HCT116 (cell line): ENCODE measurements at regions not wholly inside any gene's neighbourhood (a gene's known extent, or its start where the extent isn't known, plus 50 kb on each side); places are given as distances from the start of the nearest gene placed in this dataset.

Source experiments
- ATAC-seq: fragments of 200-7000 bp; cut with Tn5 transposase; 2 replicates; pipeline ENCODE4 v1.9.1; 2020; ENCODE audit warnings: mild to moderate bottlenecking, moderate library complexity
- BruUV-seq: library from RNA; stranded (reverse); fragments of 400-500 nt; replicated peaks from 2 replicates; lab custom pipeline; 2021; lab: Mats Ljungman, UMichigan
- CTCF ChIA-PET: fragments of 300-600 bp; sonication (Branson Sonifier 250); formaldehyde crosslinking; loops from one replicate; lab custom pipeline; 2021; ENCODE audit warnings: antibody characterized with exemption; lab: Charles Lee
- POLR2A ChIA-PET: fragments of 300-600, 350-600 bp; sonication (Branson Sonifier 250); formaldehyde crosslinking; loops from one replicate; lab custom pipeline; 2021; ENCODE audit warnings: antibody characterized with exemption; lab: Charles Lee
- RAD21 ChIA-PET, 2 experiments: fragments of 300-600 bp; sonication (Branson Sonifier 250); formaldehyde crosslinking; loops; one replicate each; lab custom pipeline; 2023; ENCODE audit warnings: low total read pairs in 2 of 2; ENCODE audit not compliant: uncharacterized antibody in 2 of 2, unreplicated experiment in 2 of 2, low non-redundant PET in 1 of 2; lab: Charles Lee
- DNase-seq: peaks from one replicate; pipeline ENCODE4 v3.0.0-alpha.2; 2010; ENCODE audit warnings: low read depth, low spot score
- H2AFZ ChIP-seq: fragments of 200-600 bp; shearing (Covaris generic), sonication (generic); 2 replicates; pipeline ENCODE4 v1.6.1; 2017; ENCODE audit warnings: low read depth, mixed run types, mixed read lengths, antibody characterized with exemption, low read length; ENCODE audit not compliant: poor library complexity, severe bottlenecking
- H3K27ac ChIP-seq: 2 replicates; pipeline ENCODE4 v1.5.1; 2012; ENCODE audit warnings: low read depth, low read length
- H3K27me3 ChIP-seq: fragments of 200-600 bp; sonication (generic); 2 replicates; pipeline ENCODE4 v1.6.1; 2016; ENCODE audit warnings: mixed run types, low read length, mixed read lengths; ENCODE audit not compliant: insufficient read depth
- H3K36me3 ChIP-seq, 2 experiments: fragments of 200-500 bp in 1 of 2; fragments of 200-600 bp in 1 of 2; sonication (Bioruptor generic) in 1 of 2; sonication (generic) in 1 of 2; 2 replicates each; pipeline versions ENCODE4 v1.5.1 to v1.6.1; 2014 to 2016; ENCODE audit warnings: low read length in 2 of 2, inconsistent platforms in 1 of 2, mixed read lengths in 1 of 2, mixed run types in 1 of 2; ENCODE audit not compliant: insufficient read depth in 2 of 2, control insufficient read depth in 1 of 2
- H3K4me1 ChIP-seq, 2 experiments: fragments of 200-600 bp in 1 of 2; sonication (generic) in 1 of 2; 2 replicates each; pipeline versions ENCODE4 v1.5.1 to v1.6.1; 2012 to 2017; ENCODE audit warnings: low read length in 2 of 2, inconsistent platforms in 1 of 2, mild to moderate bottlenecking in 1 of 2, mixed read lengths in 1 of 2, mixed run types in 1 of 2, moderate library complexity in 1 of 2; ENCODE audit not compliant: insufficient read depth in 2 of 2, control insufficient read depth in 1 of 2
- H3K4me2 ChIP-seq: fragments of 200-600 bp; sonication (generic); 2 replicates; pipeline ENCODE4 v1.6.1; 2017; ENCODE audit warnings: mixed run types, low read length, mixed read lengths
- H3K4me3 ChIP-seq, 2 experiments: fragments of 200-600 bp in 1 of 2; sonication (generic) in 1 of 2; replicated peaks in 1 of 2; 2 replicates each; pipeline ENCODE4 v1.5.1; 2011 to 2016; ENCODE audit warnings: low read length in 2 of 2, control low read depth in 1 of 2, low read depth in 1 of 2, mild to moderate bottlenecking in 1 of 2, mixed read lengths in 1 of 2, mixed run types in 1 of 2
- H3K79me2 ChIP-seq: fragments of 200-600 bp; sonication (generic); 2 replicates; pipeline ENCODE4 v1.6.1; 2017; ENCODE audit warnings: mild to moderate bottlenecking, mixed run types, low read length, moderate library complexity, mixed read lengths; ENCODE audit not compliant: insufficient read depth
- H3K9ac ChIP-seq: fragments of 200-600 bp; sonication (generic); 2 replicates; pipeline ENCODE4 v1.6.1; 2016; ENCODE audit warnings: low read length, mixed read lengths
- H3K9me2 ChIP-seq: fragments of 200-600 bp; sonication (generic), shearing (Covaris generic); 2 replicates; pipeline ENCODE4 v1.6.1; 2017; ENCODE audit warnings: mixed run types, mild to moderate bottlenecking, moderate library complexity; ENCODE audit not compliant: insufficient read depth
- H3K9me3 ChIP-seq, 2 experiments: fragments of 200-500 bp in 1 of 2; fragments of 200-600 bp in 1 of 2; sonication (Bioruptor generic) in 1 of 2; sonication (generic) in 1 of 2; 2 replicates each; pipeline ENCODE4 v1.6.1; 2014 to 2017; ENCODE audit warnings: low read length in 2 of 2, mixed read lengths in 2 of 2, inconsistent platforms in 1 of 2, low read depth in 1 of 2, mild to moderate bottlenecking in 1 of 2, mixed run types in 1 of 2, moderate library complexity in 1 of 2; ENCODE audit not compliant: control insufficient read depth in 1 of 2, insufficient read depth in 1 of 2
- H4K20me1 ChIP-seq: fragments of 200-600 bp; sonication (generic), shearing (Covaris generic); 2 replicates; pipeline ENCODE4 v1.6.1; 2017; ENCODE audit warnings: mixed run types, mild to moderate bottlenecking, moderate library complexity; ENCODE audit not compliant: insufficient read depth
- EGR1 ChIP-seq: IDR thresholded peaks from 2 replicates; pipeline ENCODE4 v1.6.1; 2012; ENCODE audit warnings: low read depth
- EZH2 ChIP-seq: fragments of 200-600 bp; sonication (generic); IDR thresholded peaks from 2 replicates; pipeline ENCODE4 v1.6.1; 2017; ENCODE audit warnings: antibody characterized with exemption, mixed run types
- EZH2phosphoT487 ChIP-seq: fragments of 200-600 bp; IDR thresholded peaks from 2 replicates; pipeline ENCODE4 v1.6.1; 2018; ENCODE audit warnings: antibody characterized with exemption, borderline replicate concordance
- JUND ChIP-seq: IDR thresholded peaks from 2 replicates; pipeline ENCODE4 v1.6.1; 2012
- POLR2AphosphoS5 ChIP-seq: IDR thresholded peaks from 2 replicates; pipeline ENCODE4 v1.6.1; 2011; ENCODE audit warnings: mild to moderate bottlenecking, low read depth, low read length, moderate library complexity
- SRF ChIP-seq: IDR thresholded peaks from 2 replicates; pipeline ENCODE4 v1.6.1; 2012; ENCODE audit warnings: low read depth
- TCF7L2 ChIP-seq: IDR thresholded peaks from 2 replicates; pipeline ENCODE4 v1.7.0; 2011; ENCODE audit warnings: borderline replicate concordance, inconsistent platforms; ENCODE audit not compliant: insufficient read depth, insufficient read length; ENCODE audit errors: extremely low read depth
- YY1 ChIP-seq: IDR thresholded peaks from 2 replicates; pipeline ENCODE4 v1.6.1; 2011; ENCODE audit warnings: low read length, low read depth, moderate library complexity, mild to moderate bottlenecking; ENCODE audit not compliant: insufficient replicate concordance; ENCODE audit errors: extremely low read depth
- ZFX ChIP-seq: fragments of 450-650 bp; IDR thresholded peaks from 2 replicates; pipeline ENCODE4 v1.6.1; 2017
- ZNF274 ChIP-seq: fragments of 200-500 bp; sonication (Bioruptor generic); IDR thresholded peaks from 2 replicates; pipeline ENCODE4 v1.6.1; 2014; ENCODE audit warnings: mild to moderate bottlenecking, low read depth, low read length, inconsistent platforms
- intact Hi-C: fragments of 100-400 bp; cut with micrococcal nuclease; formaldehyde crosslinking; loops from 2 replicates; pipeline ENCODE4 v1.10.0; 2022
- TF ChIP-seq, protein P1 (sequence below): IDR thresholded peaks from 2 replicates; pipeline ENCODE4 v1.6.1; 2012; ENCODE audit warnings: low read depth
- TF ChIP-seq, protein P2 (sequence below), 3 experiments: fragments of 200-600 bp in 1 of 3; sonication (generic) in 1 of 3; IDR thresholded peaks in 2 of 3; conservative IDR thresholded peaks in 1 of 3; 2 replicates each; pipeline ENCODE4 v1.5.1; 2012 to 2017; ENCODE audit warnings: low read depth in 2 of 3, low read length in 2 of 3, antibody characterized with exemption in 1 of 3, borderline replicate concordance in 1 of 3, control low read depth in 1 of 3, mild to moderate bottlenecking in 1 of 3, mixed read lengths in 1 of 3, mixed run types in 1 of 3, moderate library complexity in 1 of 3; ENCODE audit not compliant: insufficient read depth in 1 of 3
- TF ChIP-seq, protein P3 (sequence below): IDR thresholded peaks from 2 replicates; pipeline ENCODE4 v1.6.1; 2011; ENCODE audit warnings: mild to moderate bottlenecking, low read length, moderate library complexity; ENCODE audit not compliant: insufficient replicate concordance; ENCODE audit errors: extremely low read depth

DNA sequence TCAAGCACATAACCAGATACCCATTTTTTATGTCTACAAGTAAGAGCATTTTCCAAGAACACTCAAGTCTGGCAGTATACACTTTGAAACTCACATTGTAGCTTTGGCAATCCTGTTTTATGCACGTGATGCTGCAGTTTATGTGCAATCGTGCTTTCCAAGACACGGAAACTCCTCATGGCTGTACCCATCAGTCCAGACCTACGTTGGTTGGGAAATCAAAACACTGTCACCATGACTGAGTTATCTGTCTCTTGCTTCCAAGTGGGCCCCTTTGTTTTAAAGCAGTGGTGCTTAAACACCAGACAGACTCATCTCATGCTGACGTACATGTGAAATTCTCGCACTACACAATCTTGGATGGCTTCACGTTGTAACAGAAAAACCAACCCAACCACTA lies 192.8 kb downstream of the LTN1 start:
- DNase-seq (no peak), ATAC-seq (no peak)
- RAD21 ChIA-PET: no interaction called here
- H4K20me1 ChIP-seq: no peaks in the 10 kb centered on the region
- intact Hi-C loops: no loop called here
- no peak overlapping the region for H3K9ac ChIP-seq
- H3K4me3 ChIP-seq: no peak overlapping the region
- H3K4me2 ChIP-seq: no peak overlapping the region
- H3K4me1 ChIP-seq: no peaks in the 10 kb centered on the region
- CTCF ChIA-PET: no interaction called here
- H3K27me3 ChIP-seq: peaks cover 14% of the 10 kb centered on the region
- POLR2A ChIA-PET: no interaction called here
- no peaks in the 10 kb centered on the region for H3K9me3 ChIP-seq
- BruUV-seq: no TSS peak
- H3K79me2 ChIP-seq: no peaks in the 10 kb centered on the region
- H2AFZ ChIP-seq: no peak overlapping the region
- H3K9me2 ChIP-seq: no peaks in the 10 kb centered on the region
- TF ChIP-seq SRF: no peak
- TF ChIP-seq EZH2phosphoT487: no peak
- no peak for TF ChIP-seq YY1
- H3K27ac ChIP-seq: no peak overlapping the region
- no peaks in the 10 kb centered on the region for H3K36me3 ChIP-seq

DNA sequence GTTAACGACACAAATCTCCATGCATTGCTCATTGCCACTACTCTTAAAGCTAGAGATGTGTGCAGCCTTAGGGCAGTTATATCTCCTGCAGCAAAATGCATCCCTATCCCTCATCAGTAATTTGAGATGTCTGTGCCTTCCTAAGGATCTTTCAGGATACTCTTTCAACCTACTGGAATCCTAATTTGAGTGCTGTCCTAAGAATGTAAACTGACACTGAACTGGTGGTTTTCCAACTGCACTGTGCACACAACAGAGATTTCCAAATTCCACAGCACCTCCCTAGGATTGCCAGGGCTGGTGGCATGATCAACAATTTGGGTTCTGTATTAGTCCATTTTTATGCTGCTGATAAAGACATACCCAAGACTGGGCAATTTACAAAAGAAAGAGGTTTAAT lies 193.9 kb downstream of the LTN1 start:
- ChIA-PET POLR2A (no interaction called here), CTCF (no interaction called here), RAD21 (no interaction called here)
- no peaks in the 10 kb centered on the region for H3K36me3 ChIP-seq
- no peak overlapping the region for H3K9ac ChIP-seq
- no peak overlapping the region for H3K4me3 ChIP-seq
- H2AFZ ChIP-seq: no peak overlapping the region
- no peaks in the 10 kb centered on the region for H3K79me2 ChIP-seq
- no peaks in the 10 kb centered on the region for H3K4me1 ChIP-seq
- H3K4me2 ChIP-seq: no peak overlapping the region
- H3K9me2 ChIP-seq: no peaks in the 10 kb centered on the region
- H3K27ac ChIP-seq: no peak overlapping the region
- no TSS peak for BruUV-seq
- DNase-seq: no peak
- peaks cover 9% of the 10 kb centered on the region; the same call in 1 of the 2 replicates for H3K27me3 ChIP-seq
- TF ChIP-seq TCF7L2 (no peak), EGR1 (no peak), SRF (no peak), ZNF274 (no peak), POLR2AphosphoS5 (no peak), EZH2 (no peak), JUND (no peak), ZFX (no peak)
- TF ChIP-seq, protein P1, sequence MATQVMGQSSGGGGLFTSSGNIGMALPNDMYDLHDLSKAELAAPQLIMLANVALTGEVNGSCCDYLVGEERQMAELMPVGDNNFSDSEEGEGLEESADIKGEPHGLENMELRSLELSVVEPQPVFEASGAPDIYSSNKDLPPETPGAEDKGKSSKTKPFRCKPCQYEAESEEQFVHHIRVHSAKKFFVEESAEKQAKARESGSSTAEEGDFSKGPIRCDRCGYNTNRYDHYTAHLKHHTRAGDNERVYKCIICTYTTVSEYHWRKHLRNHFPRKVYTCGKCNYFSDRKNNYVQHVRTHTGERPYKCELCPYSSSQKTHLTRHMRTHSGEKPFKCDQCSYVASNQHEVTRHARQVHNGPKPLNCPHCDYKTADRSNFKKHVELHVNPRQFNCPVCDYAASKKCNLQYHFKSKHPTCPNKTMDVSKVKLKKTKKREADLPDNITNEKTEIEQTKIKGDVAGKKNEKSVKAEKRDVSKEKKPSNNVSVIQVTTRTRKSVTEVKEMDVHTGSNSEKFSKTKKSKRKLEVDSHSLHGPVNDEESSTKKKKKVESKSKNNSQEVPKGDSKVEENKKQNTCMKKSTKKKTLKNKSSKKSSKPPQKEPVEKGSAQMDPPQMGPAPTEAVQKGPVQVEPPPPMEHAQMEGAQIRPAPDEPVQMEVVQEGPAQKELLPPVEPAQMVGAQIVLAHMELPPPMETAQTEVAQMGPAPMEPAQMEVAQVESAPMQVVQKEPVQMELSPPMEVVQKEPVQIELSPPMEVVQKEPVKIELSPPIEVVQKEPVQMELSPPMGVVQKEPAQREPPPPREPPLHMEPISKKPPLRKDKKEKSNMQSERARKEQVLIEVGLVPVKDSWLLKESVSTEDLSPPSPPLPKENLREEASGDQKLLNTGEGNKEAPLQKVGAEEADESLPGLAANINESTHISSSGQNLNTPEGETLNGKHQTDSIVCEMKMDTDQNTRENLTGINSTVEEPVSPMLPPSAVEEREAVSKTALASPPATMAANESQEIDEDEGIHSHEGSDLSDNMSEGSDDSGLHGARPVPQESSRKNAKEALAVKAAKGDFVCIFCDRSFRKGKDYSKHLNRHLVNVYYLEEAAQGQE: no peak
- TF ChIP-seq, protein P2, sequence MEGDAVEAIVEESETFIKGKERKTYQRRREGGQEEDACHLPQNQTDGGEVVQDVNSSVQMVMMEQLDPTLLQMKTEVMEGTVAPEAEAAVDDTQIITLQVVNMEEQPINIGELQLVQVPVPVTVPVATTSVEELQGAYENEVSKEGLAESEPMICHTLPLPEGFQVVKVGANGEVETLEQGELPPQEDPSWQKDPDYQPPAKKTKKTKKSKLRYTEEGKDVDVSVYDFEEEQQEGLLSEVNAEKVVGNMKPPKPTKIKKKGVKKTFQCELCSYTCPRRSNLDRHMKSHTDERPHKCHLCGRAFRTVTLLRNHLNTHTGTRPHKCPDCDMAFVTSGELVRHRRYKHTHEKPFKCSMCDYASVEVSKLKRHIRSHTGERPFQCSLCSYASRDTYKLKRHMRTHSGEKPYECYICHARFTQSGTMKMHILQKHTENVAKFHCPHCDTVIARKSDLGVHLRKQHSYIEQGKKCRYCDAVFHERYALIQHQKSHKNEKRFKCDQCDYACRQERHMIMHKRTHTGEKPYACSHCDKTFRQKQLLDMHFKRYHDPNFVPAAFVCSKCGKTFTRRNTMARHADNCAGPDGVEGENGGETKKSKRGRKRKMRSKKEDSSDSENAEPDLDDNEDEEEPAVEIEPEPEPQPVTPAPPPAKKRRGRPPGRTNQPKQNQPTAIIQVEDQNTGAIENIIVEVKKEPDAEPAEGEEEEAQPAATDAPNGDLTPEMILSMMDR (IDR thresholded peaks at IDR 0.05 in 2 of 3, conservative IDR thresholded peaks at IDR 0.05 in 1 of 3; ENCODE audit: borderline replicate concordance in 1 of 3, insufficient read depth in 1 of 3, low read depth in 2 of 3, low read length in 2 of 3): no peak
- TF ChIP-seq, protein P3, sequence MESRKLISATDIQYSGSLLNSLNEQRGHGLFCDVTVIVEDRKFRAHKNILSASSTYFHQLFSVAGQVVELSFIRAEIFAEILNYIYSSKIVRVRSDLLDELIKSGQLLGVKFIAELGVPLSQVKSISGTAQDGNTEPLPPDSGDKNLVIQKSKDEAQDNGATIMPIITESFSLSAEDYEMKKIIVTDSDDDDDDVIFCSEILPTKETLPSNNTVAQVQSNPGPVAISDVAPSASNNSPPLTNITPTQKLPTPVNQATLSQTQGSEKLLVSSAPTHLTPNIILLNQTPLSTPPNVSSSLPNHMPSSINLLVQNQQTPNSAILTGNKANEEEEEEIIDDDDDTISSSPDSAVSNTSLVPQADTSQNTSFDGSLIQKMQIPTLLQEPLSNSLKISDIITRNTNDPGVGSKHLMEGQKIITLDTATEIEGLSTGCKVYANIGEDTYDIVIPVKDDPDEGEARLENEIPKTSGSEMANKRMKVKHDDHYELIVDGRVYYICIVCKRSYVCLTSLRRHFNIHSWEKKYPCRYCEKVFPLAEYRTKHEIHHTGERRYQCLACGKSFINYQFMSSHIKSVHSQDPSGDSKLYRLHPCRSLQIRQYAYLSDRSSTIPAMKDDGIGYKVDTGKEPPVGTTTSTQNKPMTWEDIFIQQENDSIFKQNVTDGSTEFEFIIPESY: no peak
- ATAC-seq: no peak
- intact Hi-C loops: no loop called here
- no peaks in the 10 kb centered on the region for H4K20me1 ChIP-seq
- no peaks in the 10 kb centered on the region for H3K9me3 ChIP-seq
